ENCODE measurements at regions not wholly inside any gene's neighbourhood (a gene's known extent, or its start where the extent isn't known, plus 50 kb on each side); places are given as distances from the start of the nearest gene placed in this dataset.
"Not testable (repeated sequence)": the region's sequence is repeated elsewhere in the genome, so short reads cannot be mapped to it uniquely, and the experiment has no call there.

DNA sequence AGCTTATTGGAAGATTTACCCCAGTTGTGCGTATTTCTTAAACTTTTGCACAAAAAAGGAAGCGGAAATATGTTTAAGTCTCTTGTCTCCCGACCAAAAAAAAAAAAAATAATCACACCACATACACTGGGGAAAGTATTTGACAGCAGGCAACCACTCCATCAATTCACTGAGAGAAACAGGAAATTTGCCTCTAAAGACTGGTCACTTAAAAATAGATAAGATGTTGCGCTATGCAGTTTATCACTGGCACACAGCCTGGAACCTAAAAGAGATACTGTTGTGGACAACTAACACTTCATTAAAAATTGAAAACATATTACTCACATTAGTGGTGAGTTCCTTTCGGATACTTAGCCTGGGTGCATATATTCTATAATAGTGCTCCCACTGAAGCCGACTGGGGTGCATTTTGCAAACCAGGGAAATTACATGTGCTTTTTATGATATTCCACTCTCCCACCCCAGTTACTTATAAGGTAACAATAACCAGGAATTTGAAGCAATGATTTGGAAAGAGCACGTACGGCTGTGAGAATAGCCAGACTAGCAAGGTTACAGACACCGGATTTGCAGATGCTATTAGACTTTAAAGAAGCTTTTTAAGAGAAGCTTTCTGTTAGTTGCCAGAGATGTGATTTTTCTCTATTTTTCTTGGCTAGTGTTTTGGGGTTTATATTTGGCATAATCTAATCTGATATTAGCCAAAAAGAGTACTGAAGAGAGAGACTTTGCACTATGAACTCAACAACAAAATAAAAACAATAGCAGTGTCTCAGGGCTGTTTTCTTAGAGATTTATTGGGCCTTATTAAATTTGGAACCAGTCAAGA, 311.5 kb downstream of the NOVA1 start:
- TF ChIP-seq, protein P1, sequence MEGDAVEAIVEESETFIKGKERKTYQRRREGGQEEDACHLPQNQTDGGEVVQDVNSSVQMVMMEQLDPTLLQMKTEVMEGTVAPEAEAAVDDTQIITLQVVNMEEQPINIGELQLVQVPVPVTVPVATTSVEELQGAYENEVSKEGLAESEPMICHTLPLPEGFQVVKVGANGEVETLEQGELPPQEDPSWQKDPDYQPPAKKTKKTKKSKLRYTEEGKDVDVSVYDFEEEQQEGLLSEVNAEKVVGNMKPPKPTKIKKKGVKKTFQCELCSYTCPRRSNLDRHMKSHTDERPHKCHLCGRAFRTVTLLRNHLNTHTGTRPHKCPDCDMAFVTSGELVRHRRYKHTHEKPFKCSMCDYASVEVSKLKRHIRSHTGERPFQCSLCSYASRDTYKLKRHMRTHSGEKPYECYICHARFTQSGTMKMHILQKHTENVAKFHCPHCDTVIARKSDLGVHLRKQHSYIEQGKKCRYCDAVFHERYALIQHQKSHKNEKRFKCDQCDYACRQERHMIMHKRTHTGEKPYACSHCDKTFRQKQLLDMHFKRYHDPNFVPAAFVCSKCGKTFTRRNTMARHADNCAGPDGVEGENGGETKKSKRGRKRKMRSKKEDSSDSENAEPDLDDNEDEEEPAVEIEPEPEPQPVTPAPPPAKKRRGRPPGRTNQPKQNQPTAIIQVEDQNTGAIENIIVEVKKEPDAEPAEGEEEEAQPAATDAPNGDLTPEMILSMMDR (IDR thresholded peaks at IDR 0.05; ENCODE audit: low read depth, low read length) = no peak
- peak in 1 of 2 donors; percentile 75 for DNase-seq (ENCODE audit: low read depth in 2 of 2)

DNA sequence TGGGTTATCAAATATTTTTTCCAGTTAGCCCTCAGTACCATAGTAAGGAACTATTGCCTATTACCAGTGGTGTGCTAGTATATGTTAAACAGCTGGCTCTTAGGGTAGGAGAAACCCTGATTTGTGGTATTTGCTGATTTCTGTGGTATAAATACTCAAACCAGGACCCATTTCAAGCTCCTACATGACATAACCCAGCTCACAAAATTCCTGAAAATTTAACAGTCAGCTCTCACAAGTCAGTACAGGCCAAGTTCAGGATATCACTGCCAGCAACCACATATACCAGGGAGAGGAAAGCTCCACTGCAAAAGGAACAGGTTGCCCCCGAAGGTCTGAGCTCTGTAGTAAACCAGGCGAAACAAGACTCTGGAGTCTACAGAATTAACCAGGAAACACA, 315.3 kb downstream of the NOVA1 start:
- DNase-seq (ENCODE audit: low read depth in 2 of 2) = no peak
- TF ChIP-seq, protein P1 (IDR thresholded peaks at IDR 0.05; ENCODE audit: low read depth, low read length) = no peak
- no peak overlapping the region for H3K4me3 ChIP-seq (replicated peaks in 1 of 2; ENCODE audit: low read depth in 2 of 2, low read length in 2 of 2)

More for the DNA sequence above, 311.5 kb downstream of the NOVA1 start:
- peak overlapping the region in 1 of 2 donors; percentile 6 for H3K4me3 ChIP-seq (replicated peaks in 1 of 2; ENCODE audit: low read depth in 2 of 2, low read length in 2 of 2)

DNA sequence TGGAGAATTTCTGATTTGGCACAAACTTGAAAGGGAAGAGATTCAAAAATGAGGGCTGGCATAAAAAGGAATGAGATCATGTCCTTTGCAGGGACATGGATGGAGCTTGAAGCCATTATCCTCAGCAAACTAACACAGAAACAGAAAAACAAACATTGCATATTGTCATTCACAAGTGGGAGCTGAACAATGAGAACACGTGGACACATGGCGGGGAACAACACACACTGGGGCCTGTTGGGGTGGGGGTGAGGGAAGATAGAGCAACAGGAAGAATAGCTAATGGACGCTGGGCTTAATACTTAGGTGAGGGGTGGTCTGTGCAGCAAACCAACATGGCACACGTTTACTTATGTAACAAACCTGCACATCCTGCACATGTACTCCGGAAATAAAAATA, 315.8 kb downstream of the NOVA1 start:
- not testable (repeated sequence) for H3K4me3 ChIP-seq (replicated peaks in 1 of 2; ENCODE audit: low read depth in 2 of 2, low read length in 2 of 2); DNase-seq (ENCODE audit: low read depth in 2 of 2)

DNA sequence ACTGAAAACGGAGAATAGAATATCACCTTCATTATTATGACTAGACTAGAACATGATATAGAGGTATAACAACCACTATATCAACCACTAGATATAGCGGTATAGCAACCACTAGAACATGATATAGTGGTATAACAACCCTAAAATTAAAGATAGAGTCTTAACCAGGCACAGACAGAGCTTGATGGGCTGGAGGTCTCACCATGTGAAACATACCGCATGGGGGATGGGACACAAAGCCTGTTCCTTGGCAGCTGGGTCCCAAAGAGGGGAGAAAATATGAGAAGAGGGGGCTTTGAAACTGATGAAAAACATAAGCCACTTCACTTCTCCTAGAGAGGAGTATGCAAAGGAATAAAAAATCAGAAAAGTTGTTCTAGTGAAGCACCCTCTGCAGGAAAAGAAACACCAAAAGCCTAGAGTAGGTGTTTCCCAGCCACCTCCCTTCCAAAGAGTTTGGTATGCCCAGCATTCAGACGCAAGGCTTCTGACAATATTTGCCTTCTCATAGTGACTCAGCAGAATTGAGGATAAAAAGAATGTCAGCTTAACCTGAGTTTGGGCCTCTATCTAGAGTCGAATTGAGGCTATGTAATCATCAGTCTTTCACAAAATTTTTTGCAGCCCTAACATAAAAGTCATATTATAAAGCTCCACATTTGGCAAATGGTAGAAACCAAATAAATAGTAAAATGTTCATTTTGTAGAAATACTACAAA, 316.4 kb downstream of the NOVA1 start:
- DNase-seq (ENCODE audit: low read depth in 2 of 2) = peak; percentile 87
- H3K4me3 ChIP-seq (replicated peaks in 1 of 2; ENCODE audit: low read depth in 2 of 2, low read length in 2 of 2) = no peak overlapping the region
- TF ChIP-seq, protein P1 (IDR thresholded peaks at IDR 0.05; ENCODE audit: low read depth, low read length) = no peak

DNA sequence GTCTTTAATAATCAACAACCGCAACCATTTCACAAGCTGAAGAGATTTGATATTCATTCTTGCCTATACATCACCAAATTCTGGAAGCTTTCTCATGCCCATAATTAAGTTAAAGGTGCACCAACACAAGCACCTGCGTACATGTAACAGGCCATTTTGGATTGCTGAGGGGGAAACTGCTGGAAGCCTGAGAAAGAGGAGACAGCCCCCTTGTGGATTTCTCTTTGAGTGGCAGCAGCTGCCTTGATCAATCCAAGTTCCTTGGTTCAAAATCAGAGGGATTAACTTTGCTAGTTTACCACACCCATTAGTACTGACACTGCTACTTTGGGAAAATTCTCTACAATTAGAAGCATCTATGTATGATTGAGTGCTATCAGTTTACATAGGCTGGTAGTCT, 321.1 kb downstream of the NOVA1 start:
- DNase-seq (ENCODE audit: low read depth in 2 of 2) = no peak
- H3K4me3 ChIP-seq (replicated peaks in 1 of 2; ENCODE audit: low read depth in 2 of 2, low read length in 2 of 2) = no peak overlapping the region
- TF ChIP-seq, protein P1 (IDR thresholded peaks at IDR 0.05; ENCODE audit: low read depth, low read length) = peak; percentile 3

DNA sequence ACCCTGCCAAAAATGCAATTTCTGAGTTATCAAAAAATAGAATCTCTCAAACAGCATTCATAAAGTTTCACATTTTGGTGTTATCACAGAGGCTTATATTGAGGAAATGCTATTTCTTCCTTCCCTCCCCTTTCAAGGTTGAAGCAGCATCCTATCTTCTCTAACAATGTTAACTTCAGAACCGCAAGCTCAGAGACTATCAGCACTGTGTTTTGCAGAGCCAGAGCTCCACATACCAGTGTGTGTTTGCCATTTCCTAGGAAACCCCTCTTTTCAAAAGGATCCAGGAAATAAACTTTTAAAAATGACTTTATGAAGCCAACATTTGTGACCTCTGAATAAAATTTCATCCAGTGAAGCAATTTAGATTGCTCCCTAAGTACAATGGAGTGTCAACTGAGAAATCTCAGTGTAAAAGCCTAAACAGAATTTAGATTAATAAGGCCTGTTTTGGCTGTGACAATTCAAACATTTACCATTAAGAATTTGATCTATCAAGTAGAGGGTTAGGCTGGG, 332.6 kb downstream of the NOVA1 start:
- TF ChIP-seq, protein P1 (IDR thresholded peaks at IDR 0.05; ENCODE audit: low read depth, low read length) = no peak
- no peak for DNase-seq (ENCODE audit: low read depth in 2 of 2)
- no peak overlapping the region for H3K4me3 ChIP-seq (replicated peaks in 1 of 2; ENCODE audit: low read depth in 2 of 2, low read length in 2 of 2)

All from cardiac fibroblast (primary cell).